A549 (cell line): ENCODE measurements at regions not wholly inside any gene's neighbourhood (a gene's known extent, or its start where the extent isn't known, plus 50 kb on each side); places are given as distances from the start of the nearest gene placed in this dataset.

Source experiments
- ATAC-seq, 2 experiments: fragments of 200-7000 bp in 1 of 2; fragments of >200 bp in 1 of 2; cut with Nextera tagmentation in 1 of 2; cut with Tn5 transposase in 1 of 2; 3 replicates each; pipeline versions ENCODE4 v1.8.0 to v1.9.1; 2018 to 2020; ENCODE audit warnings: mild to moderate bottlenecking in 1 of 2, moderate library complexity in 1 of 2
- CTCF ChIA-PET: fragments of 300-600 bp; sonication (Branson Sonifier 250); formaldehyde crosslinking; extraction: SDS; loops from one replicate; lab custom pipeline; 2021; ENCODE audit warnings: antibody characterized with exemption, inconsistent platforms; lab: Yijun Ruan, JAX
- POLR2A ChIA-PET: fragments of 350-600 bp; formaldehyde crosslinking; extraction: SDS; loops from one replicate; lab custom pipeline; 2021; ENCODE audit warnings: antibody characterized with exemption, inconsistent platforms; lab: Yijun Ruan, JAX
- DNase-seq, 2 experiments: peaks; one replicate each; pipeline versions ENCODE4 v3.0.0 to v3.0.0-alpha.2; 2011 to 2016; ENCODE audit warnings: low read depth in 1 of 2, low spot score in 1 of 2
- FAIRE-seq: peaks from 2 replicates; lab custom pipeline; 2011; peaks lifted over from hg19 to GRCh38; lab: Jason Lieb, UNC
- H3K27ac ChIP-seq, 2 experiments: fragments of >200 bp; sonication (Bioruptor Twin); formaldehyde crosslinking; 3 replicates each; pipeline ENCODE4 v1.5.1; 2016 to 2017
- H3K4me1 ChIP-seq: fragments of >200 bp; sonication (Bioruptor Twin); formaldehyde crosslinking; 3 replicates; pipeline ENCODE4 v1.6.1; 2016
- H3K4me2 ChIP-seq: fragments of >200 bp; sonication (Bioruptor Twin); formaldehyde crosslinking; 3 replicates; pipeline ENCODE4 v1.6.1; 2016
- H3K4me3 ChIP-seq: fragments of >200 bp; sonication (Bioruptor Twin); formaldehyde crosslinking; 3 replicates; pipeline ENCODE4 v1.5.1; 2016
- H3K9me3 ChIP-seq: fragments of >200 bp; sonication (Bioruptor Twin); formaldehyde crosslinking; 3 replicates; pipeline ENCODE4 v1.6.1; 2016
- BHLHE40 ChIP-seq: IDR thresholded peaks from 2 replicates; pipeline ENCODE4 v1.6.1; 2012; ENCODE audit warnings: low read depth, low read length, inconsistent platforms
- CBX2 ChIP-seq: fragments of 200-600 bp; sonication (generic); IDR thresholded peaks from 2 replicates; pipeline ENCODE4 v1.6.1; 2016; ENCODE audit warnings: low read depth, mild to moderate bottlenecking, borderline replicate concordance
- CEBPB ChIP-seq, 2 experiments: fragments of >200 bp in 1 of 2; sonication (Bioruptor Twin) in 1 of 2; formaldehyde crosslinking in 1 of 2; IDR thresholded peaks; 2 replicates each; pipeline ENCODE4 v1.6.1; 2012 to 2016
- CTCF ChIP-seq: fragments of >200 bp; sonication (Bioruptor Twin); formaldehyde crosslinking; IDR thresholded peaks from 3 replicates; pipeline ENCODE4 v1.5.1; 2016
- EHMT2 ChIP-seq: fragments of 200-600 bp; sonication (generic); IDR thresholded peaks from 2 replicates; pipeline ENCODE4 v1.6.1; 2016; ENCODE audit warnings: antibody characterized with exemption, low read depth, mild to moderate bottlenecking, moderate library complexity
- ELK1 ChIP-seq: fragments of 150-350 bp; IDR thresholded peaks from 2 replicates; pipeline ENCODE4 v1.6.1; 2014; ENCODE audit warnings: low read depth, mild to moderate bottlenecking, low read length
- ESRRA ChIP-seq: fragments of 150-350 bp; IDR thresholded peaks from 2 replicates; pipeline ENCODE4 v1.6.1; 2014; ENCODE audit warnings: mild to moderate bottlenecking, low read length, borderline replicate concordance
- FOSL2 ChIP-seq, 2 experiments: fragments of 450-650 bp in 1 of 2; fragments of >200 bp in 1 of 2; sonication (Bioruptor Twin) in 1 of 2; formaldehyde crosslinking; IDR thresholded peaks; 2 replicates each; pipeline versions ENCODE4 v1.5.0 to v1.6.1; 2016 to 2020; ENCODE audit warnings: mild to moderate bottlenecking in 1 of 2, moderate library complexity in 1 of 2
- FOXS1 ChIP-seq: fragments of 250-450 bp; sonication (Bioruptor Pico); IDR thresholded peaks from 2 replicates; pipeline ENCODE4 v1.5.0; 2020; ENCODE audit warnings: mild to moderate bottlenecking, moderate library complexity
- HEYL ChIP-seq: fragments of 250-450 bp; sonication (Bioruptor Pico); IDR thresholded peaks from 2 replicates; pipeline ENCODE4 v1.8.0; 2021; ENCODE audit warnings: mild to moderate bottlenecking, moderate library complexity
- HOXA7 ChIP-seq: fragments of 250-450 bp; sonication (Bioruptor Pico); IDR thresholded peaks from 2 replicates; pipeline ENCODE4 v1.5.0; 2020; ENCODE audit warnings: mild to moderate bottlenecking, moderate library complexity
- HOXB13 ChIP-seq: fragments of 250-450 bp; sonication (Bioruptor Pico); IDR thresholded peaks from 2 replicates; pipeline ENCODE4 v1.5.0; 2020; ENCODE audit warnings: low read depth, mild to moderate bottlenecking, moderate library complexity
- KDM5A ChIP-seq: fragments of 200-600 bp; sonication (generic); IDR thresholded peaks from 2 replicates; pipeline ENCODE4 v1.6.1; 2016; ENCODE audit warnings: antibody characterized with exemption, mild to moderate bottlenecking
- MAFK ChIP-seq: fragments of 450-650 bp; IDR thresholded peaks from 2 replicates; pipeline ENCODE4 v1.6.1; 2014; ENCODE audit not compliant: partially characterized antibody
- MYC ChIP-seq: IDR thresholded peaks from 2 replicates; pipeline ENCODE4 v1.6.1; 2012; ENCODE audit warnings: mild to moderate bottlenecking, inconsistent platforms, low read length, improper control_type of control experiment, borderline replicate concordance
- NFE2L2 ChIP-seq: fragments of 150-350 bp; conservative IDR thresholded peaks from 2 replicates; pipeline ENCODE4 v1.6.1; 2014; ENCODE audit warnings: low read length
- NPAS2 ChIP-seq: fragments of 250-450 bp; sonication (Bioruptor Pico); IDR thresholded peaks from 2 replicates; pipeline ENCODE4 v1.8.0; 2022; ENCODE audit warnings: mild to moderate bottlenecking, moderate library complexity, borderline replicate concordance
- RAD21 ChIP-seq, 2 experiments: fragments of >200 bp in 1 of 2; sonication (Bioruptor Twin) in 1 of 2; formaldehyde crosslinking in 1 of 2; IDR thresholded peaks in 1 of 2; conservative IDR thresholded peaks in 1 of 2; 2 replicates in 1 of 2; 3 replicates in 1 of 2; pipeline ENCODE4 v1.6.1; 2012 to 2018; ENCODE audit warnings: inconsistent platforms in 1 of 2
- RNF2 ChIP-seq: fragments of 200-600 bp; sonication (generic); IDR thresholded peaks from 2 replicates; pipeline ENCODE4 v1.6.1; 2016; ENCODE audit warnings: low read depth, mild to moderate bottlenecking, antibody characterized with exemption, moderate library complexity, borderline replicate concordance
- SMC3 ChIP-seq: fragments of >200 bp; sonication (Bioruptor Twin); formaldehyde crosslinking; IDR thresholded peaks from 3 replicates; pipeline ENCODE4 v1.6.1; 2018; ENCODE audit warnings: inconsistent platforms
- TP53 ChIP-seq: fragments of 250-450 bp; sonication (Bioruptor Pico); IDR thresholded peaks from 2 replicates; pipeline ENCODE4 v1.5.0; 2021; ENCODE audit warnings: mild to moderate bottlenecking, moderate library complexity
- ZC3H11A ChIP-seq: fragments of 450-650 bp; IDR thresholded peaks from 2 replicates; pipeline ENCODE4 v1.6.1; 2014; ENCODE audit warnings: antibody characterized with exemption, mild to moderate bottlenecking
- WGBS: methylation state at CpG from one replicate; pipeline ENCODE4 v1.1.6; 2017; ENCODE audit errors: missing lambda C conversion rate; 5-methylcytosine and 5-hydroxymethylcytosine counted together
- TF ChIP-seq, protein P1 (sequence below): fragments of >200 bp; sonication (Bioruptor Twin); formaldehyde crosslinking; IDR thresholded peaks from 3 replicates; pipeline ENCODE4 v1.6.1; 2016
- TF ChIP-seq, protein P2 (sequence below): fragments of >200 bp; sonication (Bioruptor Twin); formaldehyde crosslinking; IDR thresholded peaks from 2 replicates; pipeline ENCODE4 v1.6.1; 2016

DNA sequence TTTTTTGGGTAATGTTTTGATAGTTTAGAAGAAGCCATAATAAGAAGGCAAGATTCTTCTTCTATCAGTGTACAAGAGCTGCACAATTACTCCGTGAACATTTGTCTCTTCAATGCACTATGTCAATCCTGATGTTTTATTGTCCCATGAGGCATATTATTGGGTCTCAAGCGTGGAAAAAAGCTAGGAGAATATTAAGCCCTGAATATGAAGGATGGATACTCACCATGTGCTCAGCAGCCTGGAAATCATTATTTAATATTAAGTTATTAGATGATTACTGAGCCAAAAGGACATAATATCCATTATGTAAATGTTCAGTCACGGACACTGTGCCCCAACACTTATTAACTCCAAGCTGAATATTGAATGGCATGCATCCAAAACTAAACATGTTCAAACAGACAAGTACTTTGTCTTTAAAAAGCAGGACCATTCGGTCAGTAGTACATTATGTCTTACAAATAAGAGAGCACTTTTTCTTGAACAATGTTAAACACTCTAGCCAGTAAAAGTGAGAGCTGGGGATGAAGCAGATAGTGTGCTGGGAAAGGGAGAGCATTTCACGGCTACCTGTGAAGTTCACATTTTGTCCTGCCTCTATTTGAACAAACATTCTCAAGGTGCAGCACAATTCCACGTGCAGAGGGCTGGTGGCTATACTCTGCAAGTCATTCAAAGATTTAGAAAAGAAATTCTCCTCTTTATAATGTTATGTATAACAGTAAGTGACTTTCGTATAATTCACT is 70.6 kb upstream of the CNR1 start:
- DNase-seq, result no peak
- ChIA-PET POLR2A (no interaction called here), CTCF (interaction anchor here (1.0 kb wide), 1 partner anchor 10 kb away, joined by 3 read pairs; no protein-coding TSS in a partner anchor)
- Histone ChIP-seq H3K4me1 (no peaks in the 10 kb centered on the region), H3K27ac (no peak overlapping the region), H3K9me3 (no peaks in the 10 kb centered on the region), H3K4me2 (no peak overlapping the region), H3K4me3 (no peak overlapping the region)
- no peak for ATAC-seq
- FAIRE-seq, result no peak
- TF ChIP-seq KDM5A (no peak), ESRRA (no peak), ZC3H11A (no peak), CEBPB (IDR thresholded peaks at IDR 0.05) (no peak), HOXA7 (no peak), NFE2L2 (no peak), TP53 (CRISPR knock-in tag) (no peak), HOXB13 (CRISPR knock-in tag) (no peak), ELK1 (no peak)
- TF ChIP-seq, protein P1, sequence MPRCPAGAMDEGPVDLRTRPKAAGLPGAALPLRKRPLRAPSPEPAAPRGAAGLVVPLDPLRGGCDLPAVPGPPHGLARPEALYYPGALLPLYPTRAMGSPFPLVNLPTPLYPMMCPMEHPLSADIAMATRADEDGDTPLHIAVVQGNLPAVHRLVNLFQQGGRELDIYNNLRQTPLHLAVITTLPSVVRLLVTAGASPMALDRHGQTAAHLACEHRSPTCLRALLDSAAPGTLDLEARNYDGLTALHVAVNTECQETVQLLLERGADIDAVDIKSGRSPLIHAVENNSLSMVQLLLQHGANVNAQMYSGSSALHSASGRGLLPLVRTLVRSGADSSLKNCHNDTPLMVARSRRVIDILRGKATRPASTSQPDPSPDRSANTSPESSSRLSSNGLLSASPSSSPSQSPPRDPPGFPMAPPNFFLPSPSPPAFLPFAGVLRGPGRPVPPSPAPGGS, result no peak
- WGBS, result 24% methylated on average over 7 of the region's 7 CpGs

- H3K27ac ChIP-seq, result no peak overlapping the region
- TF ChIP-seq RNF2 (no peak), NPAS2 (CRISPR knock-in tag) (no peak), CTCF (no peak), BHLHE40 (no peak), FOSL2 (IDR thresholded peaks at IDR 0.05) (no peak), FOSL2 (CRISPR knock-in tag; IDR thresholded peaks at IDR 0.05) (no peak), CBX2 (no peak), SMC3 (no peak), HOXA7 (no peak), EHMT2 (no peak), MYC (no peak), FOXS1 (CRISPR knock-in tag) (no peak), HEYL (no peak), ELK1 (no peak), TP53 (CRISPR knock-in tag) (no peak), MAFK (no peak), RAD21 (conservative IDR thresholded peaks at IDR 0.05 in 1 of 2, IDR thresholded peaks at IDR 0.05 in 1 of 2) (no peak)
- TF ChIP-seq, protein P2, sequence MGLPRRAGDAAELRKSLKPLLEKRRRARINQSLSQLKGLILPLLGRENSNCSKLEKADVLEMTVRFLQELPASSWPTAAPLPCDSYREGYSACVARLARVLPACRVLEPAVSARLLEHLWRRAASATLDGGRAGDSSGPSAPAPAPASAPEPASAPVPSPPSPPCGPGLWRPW, result no peak
- no peak overlapping the region for H3K4me2 ChIP-seq
- ATAC-seq (no peak), FAIRE-seq (no peak), DNase-seq (no peak)
- no peak overlapping the region for H3K4me3 ChIP-seq
- CTCF ChIA-PET, result no interaction called here
- H3K4me1 ChIP-seq, result no peaks in the 10 kb centered on the region
- 0% methylated on average over 1 of the region's 1 CpG for WGBS
- no peaks in the 10 kb centered on the region for H3K9me3 ChIP-seq
- POLR2A ChIA-PET, result no interaction called here
These were observed 66.6 kb upstream of the CNR1 start for GRCh38 chr6:88232753-88233152.
